ENCODE measurements at regions not wholly inside any gene's neighbourhood (a gene's known extent, or its start where the extent isn't known, plus 50 kb on each side); places are given as distances from the start of the nearest gene placed in this dataset.

- TF ChIP-seq CTCF (IDR thresholded peaks at IDR 0.05) (no peak), REST (IDR thresholded peaks at IDR 0.05; ENCODE audit: low read depth, low read length) (no peak), MXI1 (IDR thresholded peaks at IDR 0.05; ENCODE audit: low read depth, low read length) (no peak), ZBTB33 (IDR thresholded peaks at IDR 0.05; ENCODE audit: borderline replicate concordance, low read depth) (no peak), CHD2 (IDR thresholded peaks at IDR 0.05; ENCODE audit: low read length, partially characterized antibody) (no peak), NFIC (IDR thresholded peaks at IDR 0.05; ENCODE audit: borderline replicate concordance) (no peak), POLR2AphosphoS5 (IDR thresholded peaks at IDR 0.05; ENCODE audit: low read depth, low read length) (no peak)
Observed at GRCh38 chr12:132386926-132387497, 57.6 kb upstream of the GALNT9 start.
